Tibial nerve (tissue), 4 donors: ENCODE measurements at regions not wholly inside any gene's neighbourhood (a gene's known extent, or its start where the extent isn't known, plus 50 kb on each side); places are given as distances from the start of the nearest gene placed in this dataset.

Experiments used
- EP300 ChIP-seq, 2 donors: sonication (generic); formaldehyde crosslinking; IDR thresholded peaks; one replicate each; pipeline ENCODE4 v1.6.1; 2017; ENCODE audit warnings: antibody characterized with exemption in 2 of 2, mild to moderate bottlenecking in 1 of 2
- POLR2A ChIP-seq, 2 donors: fragments of 450-650 bp; IDR thresholded peaks; one replicate each; pipeline ENCODE4 v1.6.1; 2017; ENCODE audit warnings: antibody characterized with exemption in 2 of 2, mild to moderate bottlenecking in 2 of 2, moderate library complexity in 2 of 2
- TF ChIP-seq, protein P1 (sequence below), 5 experiments: fragments of 200-600 bp in 3 of 5; fragments of 450-650 bp in 2 of 5; sonication (generic) in 3 of 5; IDR thresholded peaks; one replicate each; pipeline ENCODE4 v1.5.1; 2016 to 2019; ENCODE audit warnings: antibody characterized with exemption in 5 of 5, mild to moderate bottlenecking in 3 of 5, moderate library complexity in 2 of 5

DNA sequence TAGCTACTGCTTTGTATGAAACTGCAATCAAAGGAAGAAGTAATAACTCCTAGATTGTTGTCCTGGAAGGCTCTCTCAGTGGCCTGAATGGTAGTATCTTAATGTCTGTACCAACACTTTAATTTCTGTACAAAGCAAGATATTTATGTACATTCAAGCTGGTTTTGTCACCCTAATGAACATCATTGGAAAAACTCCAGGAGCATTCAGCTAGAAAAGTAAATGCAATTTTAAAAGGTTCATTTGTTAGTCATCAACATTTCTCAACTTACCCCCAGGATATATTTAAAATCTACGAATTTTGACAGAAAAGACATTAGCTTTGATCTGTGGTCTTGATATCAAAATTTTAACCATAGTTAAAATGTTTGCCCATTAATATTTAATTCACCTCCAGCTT is 80.0 kb upstream of the FGF13 start:
- TF ChIP-seq, protein P1, sequence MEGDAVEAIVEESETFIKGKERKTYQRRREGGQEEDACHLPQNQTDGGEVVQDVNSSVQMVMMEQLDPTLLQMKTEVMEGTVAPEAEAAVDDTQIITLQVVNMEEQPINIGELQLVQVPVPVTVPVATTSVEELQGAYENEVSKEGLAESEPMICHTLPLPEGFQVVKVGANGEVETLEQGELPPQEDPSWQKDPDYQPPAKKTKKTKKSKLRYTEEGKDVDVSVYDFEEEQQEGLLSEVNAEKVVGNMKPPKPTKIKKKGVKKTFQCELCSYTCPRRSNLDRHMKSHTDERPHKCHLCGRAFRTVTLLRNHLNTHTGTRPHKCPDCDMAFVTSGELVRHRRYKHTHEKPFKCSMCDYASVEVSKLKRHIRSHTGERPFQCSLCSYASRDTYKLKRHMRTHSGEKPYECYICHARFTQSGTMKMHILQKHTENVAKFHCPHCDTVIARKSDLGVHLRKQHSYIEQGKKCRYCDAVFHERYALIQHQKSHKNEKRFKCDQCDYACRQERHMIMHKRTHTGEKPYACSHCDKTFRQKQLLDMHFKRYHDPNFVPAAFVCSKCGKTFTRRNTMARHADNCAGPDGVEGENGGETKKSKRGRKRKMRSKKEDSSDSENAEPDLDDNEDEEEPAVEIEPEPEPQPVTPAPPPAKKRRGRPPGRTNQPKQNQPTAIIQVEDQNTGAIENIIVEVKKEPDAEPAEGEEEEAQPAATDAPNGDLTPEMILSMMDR (IDR thresholded peaks at IDR 0.05), result no peak
- TF ChIP-seq POLR2A (IDR thresholded peaks at IDR 0.05) (no peak), EP300 (IDR thresholded peaks at IDR 0.05) (no peak)
